AG04450 (cell line): ENCODE measurements at regions not wholly inside any gene's neighbourhood (a gene's known extent, or its start where the extent isn't known, plus 50 kb on each side); places are given as distances from the start of the nearest gene placed in this dataset.

Experiments used
- CTCF ChIA-PET: fragments of 300-600, 350-600 bp; formaldehyde crosslinking; extraction: SDS; loops from one replicate; lab custom pipeline; 2022; ENCODE audit warnings: antibody characterized with exemption, inconsistent platforms; lab: Charles Lee
- POLR2A ChIA-PET: fragments of 350-600 bp; formaldehyde crosslinking; extraction: SDS; loops from one replicate; lab custom pipeline; 2021; ENCODE audit warnings: antibody characterized with exemption, inconsistent platforms; lab: Yijun Ruan, JAX
- DNase-seq: peaks from one replicate; pipeline ENCODE4 v3.0.0-alpha.2; 2011; ENCODE audit warnings: low read depth, low spot score
- H3K27ac ChIP-seq: one replicate; pipeline ENCODE4 v1.5.1; 2012; ENCODE audit warnings: low read depth, low read length, control low read depth
- H3K27me3 ChIP-seq: one replicate; pipeline ENCODE4 v1.6.0; 2012; ENCODE audit warnings: low read length; ENCODE audit not compliant: control insufficient read depth, insufficient read depth
- H3K4me3 ChIP-seq: 2 replicates; pipeline ENCODE4 v1.5.1; 2011; ENCODE audit warnings: mild to moderate bottlenecking, low read depth, low read length, control low read depth
- H3K9me3 ChIP-seq: 2 replicates; pipeline ENCODE4 v1.5.1; 2012; ENCODE audit warnings: low read length; ENCODE audit not compliant: control insufficient read depth, insufficient read depth
- CTCF ChIP-seq: IDR thresholded peaks from 2 replicates; pipeline ENCODE4 v1.5.1; 2011; ENCODE audit warnings: low read depth, low read length, control low read depth, inconsistent platforms

GRCh38 chr11:11758603-11759196 is 83.1 kb upstream of the USP47 start:
- ChIA-PET CTCF (interaction anchor here (1.2 kb wide), 1 partner anchor 29 kb away, joined by 3 read pairs; no protein-coding TSS in a partner anchor), POLR2A (no interaction called here)
- no peak for DNase-seq
- Histone ChIP-seq H3K9me3 (no peaks in the 10 kb centered on the region), H3K27ac (no peak overlapping the region), H3K4me3 (no peak overlapping the region), H3K27me3 (peaks cover 57% of the 10 kb centered on the region)
- no peak for TF ChIP-seq CTCF

GRCh38 chr11:11757909-11758308 is 83.9 kb upstream of the USP47 start:
- Histone ChIP-seq H3K4me3 (no peak overlapping the region), H3K27ac (no peak overlapping the region), H3K27me3 (peaks cover 61% of the 10 kb centered on the region), H3K9me3 (no peaks in the 10 kb centered on the region)
- DNase-seq: no peak
- ChIA-PET CTCF (interaction anchor here (1.2 kb wide), 1 partner anchor 30 kb away, joined by 3 read pairs; no protein-coding TSS in a partner anchor), POLR2A (no interaction called here)
- no peak for TF ChIP-seq CTCF

GRCh38 chr11:11756718-11757117 is 85.1 kb upstream of the USP47 start:
- TF ChIP-seq CTCF: no peak
- DNase-seq: no peak
- H3K9me3 ChIP-seq: no peaks in the 10 kb centered on the region
- H3K27me3 ChIP-seq: peaks cover 60% of the 10 kb centered on the region
- ChIA-PET CTCF (no interaction called here), POLR2A (no interaction called here)
- no peak overlapping the region for H3K27ac ChIP-seq
- no peak overlapping the region for H3K4me3 ChIP-seq

GRCh38 chr11:11755871-11756270 is 85.9 kb upstream of the USP47 start:
- Histone ChIP-seq H3K9me3 (no peaks in the 10 kb centered on the region), H3K4me3 (no peak overlapping the region), H3K27me3 (peaks cover 55% of the 10 kb centered on the region), H3K27ac (no peak overlapping the region)
- ChIA-PET POLR2A (no interaction called here), CTCF (no interaction called here)
- no peak for DNase-seq
- no peak for TF ChIP-seq CTCF

- H3K4me3 ChIP-seq: no peak overlapping the region
- H3K9me3 ChIP-seq: no peaks in the 10 kb centered on the region
- H3K27ac ChIP-seq: no peak overlapping the region
- DNase-seq: no peak
- ChIA-PET POLR2A (no interaction called here), CTCF (no interaction called here)
- H3K27me3 ChIP-seq: peaks cover 30% of the 10 kb centered on the region
- no peak for TF ChIP-seq CTCF
These were observed 89.1 kb upstream of the USP47 start for GRCh38 chr11:11752679-11753078.
